ENCODE measurements at regions not wholly inside any gene's neighbourhood (a gene's known extent, or its start where the extent isn't known, plus 50 kb on each side); places are given as distances from the start of the nearest gene placed in this dataset.
"Not testable (repeated sequence)": the region's sequence is repeated elsewhere in the genome, so short reads cannot be mapped to it uniquely, and the experiment has no call there.

- Histone ChIP-seq H3K36me3 (no peaks in the 10 kb centered on the region), H3K9me3 (replicated peaks) (no peaks in the 10 kb centered on the region), H3K4me1 (no peaks in the 10 kb centered on the region), H3K27me3 (peaks cover 15% of the 10 kb centered on the region; the same call in 1 of the 2 replicates), H3K4me3 (no peak overlapping the region), H3K27ac (no peak overlapping the region)
- DNase-seq, result peak in 1 of 2 experiments; percentile 5
Observed at GRCh38 chr6:168369786-168370185, 50.2 kb upstream of the DACT2 start.

DNA sequence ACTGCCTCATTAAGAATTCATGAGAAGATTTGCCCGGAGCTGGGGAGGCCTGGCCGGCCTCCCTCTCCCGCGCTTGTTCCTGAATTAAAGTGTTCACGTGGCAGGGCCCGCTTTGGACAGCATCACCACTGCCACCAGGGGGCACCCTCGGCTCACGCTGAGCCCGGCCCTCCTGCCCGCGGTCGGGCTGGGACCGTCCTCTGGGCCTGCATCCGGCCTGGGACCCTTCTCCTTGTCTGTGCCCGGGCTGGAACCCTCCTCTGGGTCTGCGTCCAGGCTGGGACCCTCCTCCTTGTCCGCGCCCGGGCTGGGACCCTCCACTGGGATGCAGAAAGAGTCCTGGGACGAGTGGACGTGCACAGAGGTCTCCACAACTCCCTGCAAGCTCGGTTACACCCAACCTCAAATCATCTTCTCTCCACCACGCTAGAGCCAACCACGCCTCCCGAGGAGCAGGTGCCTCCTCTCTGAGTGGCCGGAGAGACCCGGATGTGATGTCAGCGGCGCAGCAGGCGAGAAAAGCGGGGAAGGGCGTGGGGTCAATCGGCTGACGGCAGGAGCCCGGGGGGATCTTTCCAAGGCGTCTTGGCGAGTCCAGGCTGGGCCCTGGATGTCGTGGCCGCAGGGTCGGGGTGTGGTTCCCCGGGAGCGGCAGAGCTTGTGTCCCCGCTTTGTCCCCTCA, 50.9 kb upstream of the DACT2 start:
- no peaks in the 10 kb centered on the region for H3K9me3 ChIP-seq (replicated peaks)
- peak; percentile 69 to 85 for DNase-seq

GRCh38 chr6:168371185-168371584, 51.6 kb upstream of the DACT2 start:
- Histone ChIP-seq H3K27me3 (peaks cover 14% of the 10 kb centered on the region; the same call in 1 of the 2 replicates), H3K4me3 (no peak overlapping the region), H3K36me3 (no peaks in the 10 kb centered on the region), H3K27ac (no peak overlapping the region), H3K4me1 (no peaks in the 10 kb centered on the region), H3K9me3 (replicated peaks) (no peaks in the 10 kb centered on the region)
- DNase-seq, result no peak

More for the DNA sequence above, 50.9 kb upstream of the DACT2 start:
- no peaks in the 10 kb centered on the region for H3K36me3 ChIP-seq
- H3K4me1 ChIP-seq, result no peaks in the 10 kb centered on the region
- no peak overlapping the region for H3K4me3 ChIP-seq
- H3K27me3 ChIP-seq, result peaks cover 14% of the 10 kb centered on the region; the same call in 1 of the 2 replicates
- no peak overlapping the region for H3K27ac ChIP-seq

DNA sequence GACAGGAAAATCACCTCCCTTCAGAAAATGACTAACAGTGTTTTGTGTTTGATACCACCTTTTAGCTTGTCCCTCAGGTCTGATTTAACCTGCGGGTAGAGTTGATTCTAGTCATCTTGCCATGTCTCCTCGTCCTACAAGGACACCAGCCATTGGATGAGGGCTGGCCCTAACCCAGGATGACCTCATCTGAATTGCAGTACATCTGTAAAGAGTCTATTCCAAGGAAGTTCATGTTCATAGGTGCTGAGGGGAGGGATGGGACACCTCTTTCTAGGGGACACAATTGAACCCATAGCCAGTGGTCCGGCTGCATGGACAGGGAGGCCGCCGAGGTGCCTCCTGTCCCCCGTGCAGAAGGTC, 52.0 kb upstream of the DACT2 start:
- H3K4me3 ChIP-seq, result no peak overlapping the region
- H3K27ac ChIP-seq, result no peak overlapping the region
- no peaks in the 10 kb centered on the region for H3K4me1 ChIP-seq
- DNase-seq, result no peak
- H3K9me3 ChIP-seq (replicated peaks), result no peaks in the 10 kb centered on the region
- H3K36me3 ChIP-seq, result no peaks in the 10 kb centered on the region
- H3K27me3 ChIP-seq, result peaks cover 14% of the 10 kb centered on the region; the same call in 1 of the 2 replicates

DNA sequence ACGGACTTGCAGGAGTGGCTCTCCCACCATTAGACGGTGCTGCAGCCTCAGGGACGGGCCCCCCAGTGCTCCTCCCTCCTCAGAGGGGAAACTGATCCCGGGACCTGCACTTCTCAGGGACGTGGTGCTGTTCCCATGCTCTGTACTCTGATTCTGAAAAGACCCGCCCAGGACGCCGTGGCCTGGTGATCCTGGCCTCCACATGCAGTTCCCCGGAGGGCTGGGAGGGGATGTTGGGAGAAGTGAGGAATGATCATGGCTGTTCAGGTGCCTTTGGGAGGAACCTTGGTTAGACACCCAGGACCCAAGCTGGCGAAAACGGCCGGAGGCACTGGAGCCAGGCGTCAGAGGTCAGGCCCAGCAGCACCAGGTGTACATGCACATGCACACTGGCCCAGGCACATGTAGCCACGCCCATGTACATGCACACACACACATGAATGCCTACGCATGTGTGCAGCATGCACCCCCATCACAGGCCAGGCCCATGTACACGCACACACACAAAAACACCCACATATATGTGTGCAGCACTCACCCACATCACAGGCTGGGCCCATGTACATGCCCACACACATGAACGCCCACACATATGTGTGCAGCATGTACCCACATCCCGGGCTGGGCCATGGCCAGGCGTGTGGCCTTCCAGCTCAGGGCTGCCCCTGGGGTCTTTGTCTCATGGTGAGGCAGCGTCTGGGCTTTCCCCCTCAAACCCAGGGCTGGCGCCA, 52.6 kb upstream of the DACT2 start:
- peaks cover 11% of the 10 kb centered on the region; the same call in 1 of the 2 replicates for H3K27me3 ChIP-seq
- no peaks in the 10 kb centered on the region for H3K36me3 ChIP-seq
- H3K9me3 ChIP-seq (replicated peaks), result no peaks in the 10 kb centered on the region
- no peak for DNase-seq
- H3K27ac ChIP-seq, result no peak overlapping the region
- H3K4me1 ChIP-seq, result no peaks in the 10 kb centered on the region
- H3K4me3 ChIP-seq, result no peak overlapping the region

DNA sequence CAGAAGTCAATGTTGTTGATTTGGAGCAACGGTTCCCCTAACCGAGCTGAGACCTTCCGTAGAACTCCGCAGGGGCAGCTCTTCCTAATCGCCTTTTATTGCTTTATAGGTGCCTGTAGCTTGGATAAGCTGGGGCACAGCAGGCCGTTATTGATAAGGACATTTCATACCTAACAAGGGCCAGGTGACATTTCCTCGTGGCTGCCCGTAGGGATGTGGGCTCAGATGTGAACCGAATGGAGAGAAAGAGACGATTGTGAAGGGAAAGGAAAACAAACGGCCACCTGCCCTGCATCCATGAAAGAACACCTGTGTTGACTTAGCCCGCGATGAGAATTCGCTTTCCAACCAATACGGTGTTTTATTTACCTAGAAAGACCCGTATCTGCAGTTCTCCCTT, 53.3 kb upstream of the DACT2 start:
- Histone ChIP-seq H3K9me3 (replicated peaks) (no peaks in the 10 kb centered on the region), H3K4me1 (no peaks in the 10 kb centered on the region), H3K27me3 (peaks cover 7% of the 10 kb centered on the region; the same call in 1 of the 2 replicates), H3K36me3 (no peaks in the 10 kb centered on the region), H3K27ac (no peak overlapping the region), H3K4me3 (no peak overlapping the region)
- DNase-seq, result no peak

- no peaks in the 10 kb centered on the region for H3K9me3 ChIP-seq (replicated peaks)
- no peak for DNase-seq
- peaks cover 7% of the 10 kb centered on the region; the same call in 1 of the 2 replicates for H3K27me3 ChIP-seq
- H3K4me3 ChIP-seq, result no peak overlapping the region
- no peak overlapping the region for H3K27ac ChIP-seq
- no peaks in the 10 kb centered on the region for H3K36me3 ChIP-seq
- H3K4me1 ChIP-seq, result no peaks in the 10 kb centered on the region
Observed at GRCh38 chr6:168373389-168373788, 53.8 kb upstream of the DACT2 start.

DNA sequence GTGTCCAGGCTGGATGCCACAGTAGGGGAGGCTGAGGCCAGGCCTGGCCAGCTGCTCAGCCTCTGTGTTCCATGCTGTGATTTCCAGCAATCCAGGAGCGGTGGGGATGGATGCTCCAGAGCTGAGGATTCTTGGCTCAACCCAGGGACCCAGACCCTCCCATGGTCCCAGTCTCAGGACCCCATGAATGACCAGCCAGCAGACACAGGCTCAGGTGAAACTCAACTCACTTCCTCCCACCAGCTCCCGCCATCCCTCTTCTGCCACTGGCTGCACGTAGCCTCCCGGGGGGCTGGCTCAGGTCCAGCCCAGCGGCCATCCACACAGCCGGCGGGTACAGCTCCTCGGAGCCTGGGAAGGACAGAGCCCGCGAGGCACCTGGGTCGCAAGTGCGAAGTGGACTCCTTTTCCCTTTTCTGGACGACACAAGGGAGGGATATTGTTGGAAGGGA, 54.5 kb upstream of the DACT2 start:
- H3K4me1 ChIP-seq, result no peaks in the 10 kb centered on the region
- DNase-seq, result no peak
- H3K4me3 ChIP-seq, result no peak overlapping the region
- no peaks in the 10 kb centered on the region for H3K9me3 ChIP-seq (replicated peaks)
- H3K27me3 ChIP-seq, result peaks cover 4% of the 10 kb centered on the region; the same call in 1 of the 2 replicates
- no peaks in the 10 kb centered on the region for H3K36me3 ChIP-seq
- no peak overlapping the region for H3K27ac ChIP-seq

DNA sequence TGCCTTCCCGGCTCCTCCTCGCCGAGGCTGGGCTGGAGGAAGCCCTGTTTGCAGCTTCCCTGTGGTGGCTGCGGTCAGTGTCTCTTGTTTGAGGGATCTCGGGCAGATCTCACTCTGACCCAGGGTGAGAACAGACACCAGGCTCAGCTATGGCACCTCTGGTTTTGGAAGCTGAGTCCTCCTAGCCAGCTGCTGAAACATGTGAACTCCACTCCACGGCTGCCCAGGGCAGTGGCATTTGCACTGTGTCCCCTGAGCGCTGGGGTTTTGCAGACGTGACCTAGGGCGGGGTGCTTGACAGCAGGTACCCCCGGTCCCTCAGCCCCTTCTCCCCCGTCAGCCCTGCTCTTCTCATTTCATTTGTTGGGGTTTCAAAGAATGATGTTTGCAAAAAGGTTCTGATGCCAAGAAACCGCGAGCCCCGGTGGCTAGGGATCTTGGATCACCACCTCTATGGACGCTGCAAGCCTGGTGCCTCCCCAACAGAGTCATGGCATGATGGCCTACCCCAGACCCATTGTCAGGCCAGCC, 55.0 kb upstream of the DACT2 start:
- H3K27me3 ChIP-seq, result peaks cover 3% of the 10 kb centered on the region; the same call in 1 of the 2 replicates
- DNase-seq, result no peak
- H3K9me3 ChIP-seq (replicated peaks), result no peaks in the 10 kb centered on the region
- H3K4me1 ChIP-seq, result no peaks in the 10 kb centered on the region
- no peaks in the 10 kb centered on the region for H3K36me3 ChIP-seq
- no peak overlapping the region for H3K4me3 ChIP-seq
- H3K27ac ChIP-seq, result no peak overlapping the region

- H3K4me1 ChIP-seq, result no peaks in the 10 kb centered on the region
- H3K36me3 ChIP-seq, result no peaks in the 10 kb centered on the region
- no peaks in the 10 kb centered on the region for H3K9me3 ChIP-seq (replicated peaks)
- H3K27ac ChIP-seq, result no peak overlapping the region
- H3K27me3 ChIP-seq, result peaks cover 3% of the 10 kb centered on the region; the same call in 1 of the 2 replicates
- no peak overlapping the region for H3K4me3 ChIP-seq
- DNase-seq, result no peak
Observed at GRCh38 chr6:168376120-168376519, 56.5 kb upstream of the DACT2 start.

DNA sequence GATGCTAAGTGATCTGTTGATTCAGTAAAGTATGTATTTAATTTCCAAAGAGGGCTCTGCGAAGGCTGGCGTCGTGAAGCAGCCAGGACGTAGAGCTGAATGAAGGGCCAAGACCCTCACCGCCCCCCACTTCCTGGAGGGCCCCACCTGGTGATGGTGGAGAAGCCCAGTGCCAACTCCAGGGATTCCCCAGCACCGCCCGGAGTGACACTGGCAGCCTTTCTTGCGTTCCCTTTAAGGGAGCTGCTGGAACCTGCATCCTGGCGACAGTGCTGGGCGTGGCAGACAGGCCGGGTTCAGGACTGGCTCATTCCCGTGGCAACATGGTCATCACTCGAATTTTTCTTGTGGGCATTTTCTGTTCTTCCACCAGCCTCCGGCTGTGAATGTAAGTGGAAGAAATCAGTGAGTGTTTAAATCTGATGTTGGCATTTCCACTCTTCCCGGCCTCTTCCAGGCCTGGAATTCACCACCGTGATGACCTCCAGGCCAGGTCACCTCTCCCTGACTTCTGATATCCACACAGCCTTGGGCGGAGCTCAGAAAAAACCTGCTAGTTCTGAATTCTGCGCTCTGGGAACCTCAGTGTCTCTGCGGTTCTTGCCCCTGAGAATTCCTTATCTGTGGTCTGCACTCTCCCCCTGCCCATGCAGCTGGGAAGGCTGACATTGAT, 57.4 kb upstream of the DACT2 start:
- Histone ChIP-seq H3K27ac (no peak overlapping the region), H3K36me3 (no peaks in the 10 kb centered on the region), H3K27me3 (no peaks in the 10 kb centered on the region; the same call in 1 of the 2 replicates), H3K4me3 (no peak overlapping the region), H3K9me3 (replicated peaks) (no peaks in the 10 kb centered on the region), H3K4me1 (no peaks in the 10 kb centered on the region)
- no peak for DNase-seq

DNA sequence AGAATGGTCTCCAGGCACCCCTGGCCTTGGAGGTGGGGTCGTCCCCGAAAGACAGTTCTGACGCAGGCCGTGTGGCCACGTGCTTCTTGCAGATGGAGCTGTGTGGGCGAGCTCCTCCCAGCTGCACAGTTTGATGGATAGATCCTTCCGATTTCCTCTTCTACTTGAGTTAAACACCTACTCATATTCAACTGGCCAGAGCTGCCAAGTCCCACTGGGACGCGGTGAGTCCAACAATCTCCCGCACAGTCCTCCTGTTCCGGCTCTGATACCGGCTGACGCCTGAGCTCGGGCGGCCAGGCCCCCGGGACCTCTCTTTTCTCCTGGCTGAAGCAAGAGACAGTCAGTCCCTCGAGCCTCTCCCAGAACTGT, 57.9 kb upstream of the DACT2 start:
- Histone ChIP-seq H3K4me1 (no peaks in the 10 kb centered on the region), H3K36me3 (no peaks in the 10 kb centered on the region), H3K27me3 (no peaks in the 10 kb centered on the region; the same call in 1 of the 2 replicates), H3K27ac (no peak overlapping the region), H3K4me3 (no peak overlapping the region), H3K9me3 (replicated peaks) (no peaks in the 10 kb centered on the region)
- DNase-seq, result no peak

DNA sequence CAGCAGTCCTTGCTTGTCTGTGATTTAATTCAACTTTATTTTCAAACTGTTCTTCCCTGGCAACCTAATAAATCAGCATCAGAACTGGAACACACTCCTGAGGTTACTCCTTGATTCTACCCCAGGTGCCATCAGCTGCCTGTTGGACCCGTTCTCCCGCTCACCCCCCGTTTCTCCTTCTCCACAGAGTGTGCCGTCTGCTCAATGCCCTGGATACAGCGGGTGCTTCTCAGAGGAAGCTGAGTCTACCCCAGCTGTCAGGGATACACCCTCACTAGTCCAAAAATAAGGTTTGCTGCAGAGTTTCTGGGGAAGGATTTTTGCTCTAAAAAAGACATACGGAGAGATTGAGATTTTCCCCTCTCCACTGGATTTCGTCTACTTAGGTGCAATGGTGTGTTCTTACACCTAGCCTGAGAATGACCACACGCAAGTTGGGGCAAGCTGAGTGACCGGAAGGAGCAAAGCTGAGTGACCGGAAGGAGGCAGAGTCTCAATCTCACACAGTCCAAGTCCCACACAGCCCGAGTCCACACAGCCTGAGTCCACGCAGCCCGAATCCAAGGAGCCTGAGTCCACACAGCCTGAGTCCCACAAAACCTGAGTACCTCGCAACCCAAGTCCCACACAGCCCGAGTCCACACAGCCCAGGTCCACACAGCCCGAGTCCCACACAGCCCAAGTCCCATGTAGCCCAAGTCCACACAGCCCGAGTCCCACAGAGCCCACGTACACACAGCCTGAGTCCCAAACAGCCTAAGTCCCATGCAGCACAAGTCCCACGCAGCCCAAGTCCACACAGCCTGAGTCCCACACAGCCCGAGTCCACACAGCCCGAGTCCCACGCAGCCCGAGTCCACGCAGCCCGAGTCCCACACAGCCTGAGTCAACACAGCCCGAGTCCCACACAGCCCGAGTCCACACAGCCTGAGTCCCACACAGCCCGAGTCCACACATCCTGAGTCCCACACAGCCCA, 58.6 kb upstream of the DACT2 start:
- H3K9me3 ChIP-seq (replicated peaks), result no peaks in the 10 kb centered on the region
- H3K27me3 ChIP-seq, result no peaks in the 10 kb centered on the region; the same call in 1 of the 2 replicates
- H3K27ac ChIP-seq, result no peak overlapping the region
- no peak for DNase-seq
- H3K4me3 ChIP-seq, result no peak overlapping the region
- H3K36me3 ChIP-seq, result no peaks in the 10 kb centered on the region
- H3K4me1 ChIP-seq, result no peaks in the 10 kb centered on the region

DNA sequence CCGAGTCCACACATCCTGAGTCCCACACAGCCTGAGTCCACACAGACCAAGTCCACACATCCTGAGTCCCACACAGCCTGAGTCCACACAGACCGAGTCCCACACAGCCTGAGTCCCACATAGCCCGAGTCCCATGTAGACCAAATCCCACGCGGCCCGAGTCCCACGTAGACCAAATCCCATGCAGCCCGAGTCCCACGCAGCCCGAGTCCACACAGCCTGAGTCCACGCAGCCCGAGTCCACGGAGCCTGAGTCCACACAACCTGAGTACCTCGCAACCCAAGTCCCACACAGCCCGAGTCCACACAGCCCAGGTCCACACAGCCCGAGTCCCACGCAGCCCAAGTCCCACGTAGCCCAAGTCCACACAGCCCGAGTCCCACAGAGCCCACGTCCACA, 60.0 kb upstream of the DACT2 start:
- not testable (repeated sequence) for DNase-seq; H3K4me1 ChIP-seq; H3K27me3 ChIP-seq; H3K36me3 ChIP-seq; H3K9me3 ChIP-seq (replicated peaks); H3K27ac ChIP-seq; H3K4me3 ChIP-seq

Data from SJCRH30 (cell line).